GM10248 (cell line): ENCODE measurements at regions not wholly inside any gene's neighbourhood (a gene's known extent, or its start where the extent isn't known, plus 50 kb on each side); places are given as distances from the start of the nearest gene placed in this dataset.

Experiments
- CTCF ChIA-PET: fragments of 300-600 bp; sonication (Branson Sonifier 250); formaldehyde crosslinking; extraction: SDS; loops from one replicate; lab custom pipeline; 2021; ENCODE audit warnings: antibody characterized with exemption; lab: Yijun Ruan, JAX
- POLR2A ChIA-PET: fragments of 350-650 bp; sonication (Branson Sonifier 250); formaldehyde crosslinking; extraction: SDS; loops from one replicate; lab custom pipeline; 2020; ENCODE audit warnings: antibody characterized with exemption; lab: Yijun Ruan, JAX
- DNase-seq: peaks from one replicate; pipeline ENCODE4 v3.0.0; 2012; ENCODE audit errors: extremely low spot score
- TF ChIP-seq, protein P1 (sequence below): IDR thresholded peaks from 2 replicates; pipeline ENCODE4 v1.5.1; 2012; ENCODE audit warnings: mild to moderate bottlenecking, low read depth; ENCODE audit errors: extremely low read depth, missing control alignments, control extremely low read depth

DNA sequence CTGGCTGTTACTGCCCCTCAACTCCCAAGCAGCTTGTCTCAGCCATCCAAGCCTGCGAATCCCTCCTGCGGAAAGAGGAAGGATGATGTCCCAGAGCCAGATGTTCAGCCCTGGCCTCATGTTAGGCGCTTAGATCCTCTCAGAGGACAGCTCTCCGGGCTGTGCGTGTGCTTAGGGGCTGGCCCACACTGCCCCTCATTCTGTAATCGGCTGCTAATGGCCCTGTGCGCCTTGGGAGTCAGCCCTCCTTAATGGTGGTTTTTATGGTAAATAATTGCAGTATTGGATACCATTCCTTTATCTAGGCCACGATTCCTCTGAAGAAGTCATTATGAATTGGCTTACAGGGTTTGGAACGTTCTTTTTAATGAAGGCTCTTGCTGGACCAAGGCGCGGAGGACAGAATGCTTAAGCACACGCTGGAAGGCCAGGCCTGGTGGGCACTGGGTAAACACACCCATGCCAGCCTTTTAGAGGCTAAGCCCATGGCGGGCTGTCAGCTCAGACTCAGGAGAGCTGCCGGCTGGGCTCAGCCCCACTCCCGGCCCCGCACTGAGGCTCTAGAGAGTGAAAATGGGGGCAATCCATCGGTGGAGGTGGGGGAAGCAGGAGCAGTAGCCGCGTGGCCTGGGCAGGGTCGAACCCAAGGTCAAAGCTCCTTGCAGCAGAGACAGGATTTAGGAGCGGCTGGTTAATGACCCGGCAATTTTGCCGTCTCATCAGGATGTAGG, 1157.5 kb downstream of the BRD1 start:
- ChIA-PET POLR2A (no interaction called here), CTCF (no interaction called here)
- TF ChIP-seq, protein P1, sequence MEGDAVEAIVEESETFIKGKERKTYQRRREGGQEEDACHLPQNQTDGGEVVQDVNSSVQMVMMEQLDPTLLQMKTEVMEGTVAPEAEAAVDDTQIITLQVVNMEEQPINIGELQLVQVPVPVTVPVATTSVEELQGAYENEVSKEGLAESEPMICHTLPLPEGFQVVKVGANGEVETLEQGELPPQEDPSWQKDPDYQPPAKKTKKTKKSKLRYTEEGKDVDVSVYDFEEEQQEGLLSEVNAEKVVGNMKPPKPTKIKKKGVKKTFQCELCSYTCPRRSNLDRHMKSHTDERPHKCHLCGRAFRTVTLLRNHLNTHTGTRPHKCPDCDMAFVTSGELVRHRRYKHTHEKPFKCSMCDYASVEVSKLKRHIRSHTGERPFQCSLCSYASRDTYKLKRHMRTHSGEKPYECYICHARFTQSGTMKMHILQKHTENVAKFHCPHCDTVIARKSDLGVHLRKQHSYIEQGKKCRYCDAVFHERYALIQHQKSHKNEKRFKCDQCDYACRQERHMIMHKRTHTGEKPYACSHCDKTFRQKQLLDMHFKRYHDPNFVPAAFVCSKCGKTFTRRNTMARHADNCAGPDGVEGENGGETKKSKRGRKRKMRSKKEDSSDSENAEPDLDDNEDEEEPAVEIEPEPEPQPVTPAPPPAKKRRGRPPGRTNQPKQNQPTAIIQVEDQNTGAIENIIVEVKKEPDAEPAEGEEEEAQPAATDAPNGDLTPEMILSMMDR = no peak
- DNase-seq = no peak

DNA sequence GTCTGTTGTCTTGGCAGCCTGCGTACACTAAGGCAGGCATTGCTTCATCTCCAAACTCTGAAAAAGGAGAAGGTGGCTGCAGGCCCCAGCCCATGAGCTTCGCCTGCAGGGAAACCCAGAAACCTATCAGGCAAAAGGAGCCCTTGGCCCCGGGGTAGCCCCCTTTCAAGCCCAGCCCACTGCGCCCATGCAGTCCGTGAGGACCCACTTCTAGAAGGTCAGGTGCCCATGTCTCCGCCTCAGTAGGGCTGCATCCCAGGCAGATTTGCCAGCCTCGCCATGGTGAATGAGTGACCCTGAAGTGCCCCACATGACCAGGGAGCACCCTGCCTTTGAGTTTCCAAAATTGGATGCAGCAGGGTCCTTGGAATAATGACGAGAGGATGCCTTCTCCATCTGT, 1158.4 kb downstream of the BRD1 start:
- ChIA-PET CTCF (no interaction called here), POLR2A (no interaction called here)
- TF ChIP-seq, protein P1 = no peak
- DNase-seq = no peak

DNA sequence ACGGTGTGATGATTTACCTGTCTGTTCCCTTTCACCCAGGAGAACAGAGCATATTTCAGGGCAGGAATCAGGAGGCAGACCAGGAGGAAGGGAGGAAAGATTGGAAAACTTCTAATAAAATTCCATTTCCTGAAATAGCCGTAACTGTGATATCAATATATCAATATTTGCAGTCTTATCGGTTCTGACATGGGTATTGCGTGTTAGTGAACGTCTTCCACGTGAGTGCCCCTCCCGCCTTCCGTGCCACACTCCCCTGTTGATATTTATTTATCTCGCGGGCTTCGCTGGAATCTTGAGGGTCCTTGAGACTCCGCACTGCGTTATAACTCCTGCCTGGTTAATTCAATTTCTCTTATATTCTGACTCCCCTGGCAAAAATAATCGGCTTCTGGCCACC, 1160.4 kb downstream of the BRD1 start:
- POLR2A ChIA-PET = no interaction called here
- CTCF ChIA-PET = no interaction called here
- no peak for DNase-seq
- TF ChIP-seq, protein P1 = no peak

DNA sequence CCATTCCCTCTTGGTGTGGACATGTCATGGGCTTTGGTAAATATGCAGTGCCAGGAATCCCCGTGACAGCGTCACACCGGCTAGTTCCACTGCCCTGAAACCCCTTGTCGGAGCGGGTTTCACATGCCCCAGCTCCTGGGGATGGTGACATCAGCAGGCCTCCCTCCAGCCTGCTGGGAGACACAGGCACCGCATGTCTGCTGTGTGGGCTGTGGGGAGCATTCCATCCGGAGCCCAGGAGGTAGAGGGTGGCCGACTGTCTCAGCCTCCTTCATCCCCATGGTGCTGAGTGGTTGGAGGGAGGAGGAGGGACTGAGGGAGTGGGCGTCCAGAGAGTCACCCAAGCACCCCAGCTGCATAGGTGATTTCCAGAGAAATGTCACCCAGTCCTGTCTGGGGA, 1161.1 kb downstream of the BRD1 start:
- TF ChIP-seq, protein P1 = no peak
- POLR2A ChIA-PET = no interaction called here
- DNase-seq = no peak
- CTCF ChIA-PET = interaction anchor here (1.8 kb wide), 1 partner anchor 14 kb away, joined by 4 read pairs; no protein-coding TSS in a partner anchor

DNA sequence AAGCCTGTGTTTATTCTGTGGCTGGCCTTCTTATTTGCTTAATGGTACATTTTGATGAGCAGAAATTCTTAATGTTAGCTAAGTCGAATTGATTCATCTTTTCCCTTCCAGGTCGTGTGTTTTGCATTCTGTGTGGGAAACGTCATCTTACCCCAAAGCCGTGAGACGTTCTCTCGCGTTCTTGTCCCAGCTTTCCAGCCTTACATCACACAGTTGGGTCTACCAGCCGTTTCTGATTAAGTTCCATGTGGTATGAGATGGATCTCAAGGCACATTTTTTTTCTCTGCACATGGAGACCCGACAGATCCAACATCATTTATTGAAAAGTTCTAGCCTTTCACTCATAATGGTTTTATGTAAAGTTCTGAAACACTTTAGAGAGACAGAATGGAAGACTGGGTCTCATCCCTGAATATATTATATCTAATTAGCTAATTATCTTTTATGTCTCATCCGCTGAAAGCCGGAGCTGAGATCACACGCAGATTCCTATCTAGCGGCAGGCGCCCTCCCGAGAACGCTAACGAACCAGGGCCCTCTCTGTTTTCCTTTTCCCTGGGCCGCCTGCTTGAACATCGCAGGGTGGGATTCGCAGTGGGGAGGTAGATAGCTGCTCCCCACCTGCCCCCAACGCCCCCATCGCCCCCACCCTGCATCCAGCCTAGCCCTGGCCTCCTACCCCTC, 1162.2 kb downstream of the BRD1 start:
- TF ChIP-seq, protein P1 = no peak
- no peak for DNase-seq
- ChIA-PET POLR2A (no interaction called here), CTCF (interaction anchor here (1.8 kb wide), 1 partner anchor 13 kb away, joined by 4 read pairs; no protein-coding TSS in a partner anchor)

DNA sequence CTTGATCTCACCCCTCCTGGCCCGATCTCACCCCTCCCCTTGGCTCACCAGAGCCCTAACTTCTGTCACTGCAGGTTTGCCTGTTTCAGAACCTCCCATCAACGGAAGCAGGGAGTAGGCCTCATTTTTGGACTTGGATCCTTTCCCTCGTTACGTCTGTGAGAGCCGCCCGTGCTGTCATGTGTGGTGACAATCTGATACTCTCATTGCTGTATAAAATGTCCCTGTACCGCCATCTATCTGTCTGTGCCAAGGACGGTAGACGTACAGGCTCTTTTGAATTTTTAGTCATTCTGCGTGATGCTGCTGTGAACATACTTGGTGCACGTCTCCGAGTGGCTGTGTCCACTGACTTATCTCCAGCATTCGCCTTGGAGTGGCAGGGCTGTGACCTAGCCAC, 1163.1 kb downstream of the BRD1 start:
- DNase-seq = no peak
- TF ChIP-seq, protein P1 = no peak
- ChIA-PET CTCF (interaction anchor here (1.8 kb wide), 1 partner anchor 12 kb away, joined by 4 read pairs; no protein-coding TSS in a partner anchor), POLR2A (no interaction called here)
